ENCODE measurements at regions not wholly inside any gene's neighbourhood (a gene's known extent, or its start where the extent isn't known, plus 50 kb on each side); places are given as distances from the start of the nearest gene placed in this dataset.

DNA sequence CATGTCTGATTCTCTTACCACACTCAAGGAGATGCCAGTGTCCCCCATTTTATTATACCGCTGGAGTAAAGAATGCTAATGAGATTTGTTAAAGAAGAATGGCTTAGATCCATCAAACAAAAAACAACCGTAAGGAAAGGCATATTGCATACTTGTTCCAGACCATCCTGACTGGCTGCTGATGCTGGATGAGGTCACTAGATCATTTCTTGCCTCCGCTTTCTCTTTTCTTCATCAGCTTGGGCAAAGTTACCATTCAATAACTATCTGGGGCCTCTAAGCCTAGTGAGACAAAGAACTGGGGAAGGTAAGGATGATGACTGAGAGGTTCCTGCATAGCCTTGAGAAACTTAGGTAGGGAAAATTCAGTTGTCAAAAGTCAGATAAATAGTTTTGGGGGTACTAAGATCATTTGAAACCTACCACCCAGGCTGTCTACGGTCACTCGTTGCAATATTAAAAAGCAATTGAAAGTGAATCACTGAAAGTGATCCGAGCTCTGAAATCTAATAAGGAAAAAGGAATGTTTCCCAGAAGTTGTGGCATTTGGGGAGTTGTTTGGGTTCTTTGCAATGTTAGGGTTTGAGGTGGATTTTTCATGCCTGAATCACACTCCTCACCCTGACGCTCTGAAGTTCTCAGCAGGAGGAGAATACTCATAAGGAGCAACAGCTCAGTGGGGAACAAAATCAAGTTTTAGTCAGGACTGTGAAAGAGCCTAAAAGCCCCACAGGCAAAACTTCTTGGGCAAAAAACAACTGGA is 176.8 kb downstream of the HHIPL2 start:
- DNase-seq (ENCODE audit: extremely low read depth in 1 of 2, low read depth in 1 of 2) = no peak

DNA sequence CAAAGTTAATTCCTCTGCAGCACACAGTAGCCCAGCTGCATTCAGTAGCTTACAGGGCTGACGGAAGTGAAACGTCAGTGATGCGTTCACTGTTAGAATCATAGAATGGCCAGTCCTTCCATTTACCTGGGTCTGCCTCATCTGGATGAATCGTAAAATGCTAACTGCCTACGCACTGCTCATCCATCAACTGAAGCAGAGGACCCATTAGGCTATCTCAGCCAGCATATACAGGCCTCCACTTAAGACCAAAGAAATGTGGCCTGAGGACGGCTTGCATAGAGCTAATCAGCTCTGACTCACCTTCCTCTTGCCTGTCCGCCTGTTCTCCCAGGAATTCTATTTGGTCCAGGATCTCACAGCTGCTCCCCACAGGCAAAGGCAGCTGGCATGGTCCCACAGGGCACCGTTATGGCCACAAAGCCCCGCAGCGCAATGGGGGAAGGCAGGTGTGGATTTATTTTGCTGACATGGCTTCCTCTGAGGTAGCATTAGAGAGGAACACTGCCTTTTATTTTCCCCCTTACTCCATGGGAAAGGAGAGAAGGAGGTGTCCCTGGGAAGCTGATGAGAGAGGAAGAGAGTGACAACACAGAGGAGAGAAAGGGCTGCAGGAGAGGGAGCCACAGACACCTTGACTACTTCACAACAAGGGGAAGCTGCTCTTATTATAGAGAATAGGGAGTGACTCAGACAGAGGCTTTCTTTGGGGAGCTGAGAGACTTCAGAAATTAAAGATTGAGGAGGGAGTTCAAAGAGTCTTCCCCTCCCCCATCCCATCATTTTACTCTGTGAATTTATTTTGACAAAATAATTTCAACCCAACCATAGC is 177.6 kb downstream of the HHIPL2 start:
- DNase-seq (ENCODE audit: extremely low read depth in 1 of 2, low read depth in 1 of 2) = no peak

DNA sequence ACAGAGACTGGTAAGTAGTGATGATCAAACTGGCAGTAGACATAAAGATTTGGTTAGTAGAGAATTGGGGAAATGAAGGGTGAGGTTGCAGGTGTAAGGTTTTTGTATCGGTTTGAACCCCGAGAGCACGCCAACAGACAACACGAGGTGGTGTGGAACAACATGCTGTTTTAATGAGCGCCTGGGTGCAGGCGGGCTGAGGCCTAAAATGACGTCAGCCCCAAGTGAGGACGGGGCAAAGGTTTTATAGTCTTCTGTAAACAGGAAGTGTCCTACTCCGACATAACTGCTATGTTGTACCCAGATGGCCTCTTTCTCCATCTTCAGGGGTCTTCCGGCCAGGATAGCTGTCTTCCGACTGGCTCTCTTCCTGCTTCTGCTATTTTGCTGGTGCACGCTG is 178.8 kb downstream of the HHIPL2 start:
- DNase-seq (ENCODE audit: extremely low read depth in 1 of 2, low read depth in 1 of 2) = no peak

DNA sequence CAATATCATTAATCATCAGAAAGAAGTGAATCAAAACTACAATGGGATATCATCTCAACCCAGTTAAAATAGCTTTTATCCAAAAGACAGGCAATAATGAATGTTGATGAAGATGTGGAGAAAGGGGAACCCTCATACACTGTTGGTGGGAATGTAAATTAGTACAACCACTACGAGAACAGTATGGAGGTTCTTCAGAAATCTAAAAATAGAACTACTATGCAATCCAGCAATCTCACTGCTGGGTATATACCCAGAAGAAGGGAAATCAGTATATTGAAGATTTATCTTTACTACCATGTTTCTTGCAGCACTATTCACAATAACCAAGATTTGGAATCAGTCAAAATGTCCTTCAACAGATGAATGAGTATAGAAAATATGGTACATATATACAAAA is 189.8 kb downstream of the HHIPL2 start:
- DNase-seq (ENCODE audit: extremely low read depth in 1 of 2, low read depth in 1 of 2) = no peak

DNA sequence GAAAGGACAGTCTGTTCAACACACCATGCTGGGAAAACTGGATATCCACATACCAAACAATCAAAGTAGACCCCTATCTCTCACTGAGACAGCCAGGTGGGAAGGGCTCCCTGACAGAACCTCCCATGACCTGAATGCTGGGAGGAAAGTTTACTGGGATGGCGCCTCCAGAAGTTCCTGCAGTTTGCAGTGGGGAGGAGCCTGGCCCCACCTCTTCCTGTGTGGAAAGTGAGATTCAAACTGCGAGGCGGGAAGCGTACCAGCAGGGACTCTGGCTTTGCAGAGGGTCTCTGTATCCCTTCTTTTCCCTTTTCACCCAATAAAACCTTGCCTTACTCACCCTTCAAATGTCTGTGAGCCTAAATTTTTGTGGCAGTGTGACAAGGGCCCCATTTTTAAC is 190.7 kb downstream of the HHIPL2 start:
- no peak for DNase-seq (ENCODE audit: extremely low read depth in 1 of 2, low read depth in 1 of 2)

DNA sequence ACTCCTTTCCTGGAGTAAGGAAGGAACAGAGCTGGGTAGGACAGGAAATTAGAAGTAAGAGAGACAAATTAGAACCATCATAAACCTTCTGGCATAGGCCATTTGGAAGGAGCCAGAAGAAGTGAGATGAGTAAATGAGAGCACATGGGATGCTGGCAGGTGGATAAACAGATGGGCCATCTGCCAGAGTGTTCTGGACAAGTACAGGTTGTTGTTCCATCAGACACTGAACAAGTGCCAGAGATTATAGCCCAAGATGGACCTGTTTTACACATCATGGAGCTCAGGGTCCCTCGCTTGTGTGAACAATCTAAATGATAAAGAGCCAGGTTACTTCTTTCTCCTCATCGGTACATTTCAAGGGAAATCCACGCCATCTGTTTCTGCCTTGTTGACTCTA is 200.3 kb downstream of the HHIPL2 start:
- no peak for DNase-seq (ENCODE audit: extremely low read depth in 1 of 2, low read depth in 1 of 2)

DNA sequence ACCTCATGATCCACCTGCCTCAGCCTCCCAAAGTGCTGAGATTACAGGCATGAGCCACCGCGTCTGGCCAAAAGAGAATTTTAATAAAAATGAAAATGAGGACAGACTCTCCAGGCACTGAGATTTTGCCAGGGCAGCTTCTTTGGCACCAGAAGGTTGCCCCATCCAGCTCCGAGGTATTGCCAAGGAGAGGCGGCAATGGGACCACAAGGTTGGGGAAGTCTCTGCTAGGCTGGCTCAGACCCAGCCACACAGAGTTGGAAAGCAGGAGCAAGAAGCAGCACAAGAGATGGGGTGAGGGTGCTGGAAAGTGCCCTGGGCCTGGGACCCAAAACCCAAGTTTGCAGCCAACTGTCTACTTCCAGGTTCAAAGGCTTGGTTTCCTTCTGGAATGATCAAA is 200.9 kb downstream of the HHIPL2 start:
- no peak for DNase-seq (ENCODE audit: extremely low read depth in 1 of 2, low read depth in 1 of 2)

DNA sequence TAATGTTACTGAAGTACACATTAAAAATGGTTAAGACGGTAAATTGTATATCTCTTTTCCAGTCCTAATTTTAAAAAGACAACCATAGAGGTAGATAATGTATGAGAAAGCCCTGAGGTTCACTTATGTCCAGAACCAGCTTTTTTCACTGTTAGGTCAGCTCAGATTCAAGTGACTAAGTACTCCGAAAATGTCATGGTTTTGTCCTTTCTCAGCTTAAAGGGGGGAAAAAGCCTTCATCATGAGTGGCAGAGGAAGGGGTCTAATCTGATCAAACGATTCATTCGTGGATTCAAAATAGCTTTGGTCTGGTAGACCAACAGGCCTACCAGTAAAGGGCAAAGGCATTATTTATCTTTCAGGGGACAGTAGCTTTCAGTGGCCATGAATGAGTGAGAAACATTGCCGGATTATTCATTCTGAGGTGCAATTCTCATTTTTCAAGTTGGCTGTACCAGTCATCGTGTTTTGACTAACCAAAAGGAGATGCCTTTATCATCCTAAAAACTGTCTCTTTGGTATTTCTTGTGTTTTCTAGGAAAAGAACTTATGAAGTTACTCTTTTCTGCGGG is 208.4 kb downstream of the HHIPL2 start:
- DNase-seq (ENCODE audit: extremely low read depth in 1 of 2, low read depth in 1 of 2) = no peak

DNA sequence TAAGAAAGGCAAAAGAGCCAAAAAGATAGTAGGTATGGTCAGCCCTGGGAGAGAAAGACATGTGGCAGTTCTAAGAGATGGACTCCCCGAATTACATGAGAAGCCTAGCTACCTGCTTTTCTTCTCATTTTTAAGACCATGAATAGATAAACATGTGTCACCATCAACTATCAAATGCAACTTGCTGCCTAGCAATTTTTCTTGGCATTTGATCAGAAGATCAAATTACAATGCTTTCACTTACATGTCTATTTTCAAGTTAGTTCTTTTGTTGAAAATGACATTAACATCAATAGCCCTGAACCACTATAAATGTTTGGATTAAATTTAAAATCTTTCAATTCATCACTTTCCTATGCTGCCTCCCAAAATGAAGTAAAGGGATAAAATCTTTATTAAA is 212.3 kb downstream of the HHIPL2 start:
- DNase-seq (ENCODE audit: extremely low read depth in 1 of 2, low read depth in 1 of 2) = no peak

DNA sequence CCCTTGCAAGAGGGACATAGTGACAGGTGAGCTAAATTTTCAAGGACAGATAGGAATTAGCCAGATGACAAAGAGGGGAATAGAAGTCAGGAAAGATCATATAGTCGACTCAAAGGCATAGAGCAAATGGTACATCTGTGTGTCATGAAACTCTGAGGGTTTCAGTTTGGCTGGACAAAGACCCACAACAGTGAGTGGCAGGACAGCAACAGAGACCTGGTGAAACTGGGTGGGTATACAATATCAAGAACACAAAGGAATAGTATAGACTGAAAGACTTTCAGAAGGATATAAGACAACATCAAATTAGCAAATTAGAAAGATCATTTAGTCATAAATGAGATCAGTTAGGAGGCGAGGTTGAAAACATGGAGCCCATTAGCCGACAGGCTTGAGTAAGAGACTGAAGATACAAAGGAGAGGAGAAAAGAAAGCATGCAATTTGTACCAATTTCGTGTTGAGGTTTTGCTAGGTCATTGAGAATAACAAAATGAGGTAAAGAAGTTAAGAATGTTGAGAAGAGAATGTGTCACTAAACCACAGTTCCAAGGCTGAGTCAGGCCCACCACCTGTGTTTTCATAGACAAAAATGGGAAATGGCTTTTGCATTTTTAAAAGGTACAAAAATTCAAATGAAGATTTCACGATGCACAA is 213.8 kb downstream of the HHIPL2 start:
- DNase-seq (ENCODE audit: extremely low read depth in 1 of 2, low read depth in 1 of 2) = peak in 1 of 2 donors; percentile 5

DNA sequence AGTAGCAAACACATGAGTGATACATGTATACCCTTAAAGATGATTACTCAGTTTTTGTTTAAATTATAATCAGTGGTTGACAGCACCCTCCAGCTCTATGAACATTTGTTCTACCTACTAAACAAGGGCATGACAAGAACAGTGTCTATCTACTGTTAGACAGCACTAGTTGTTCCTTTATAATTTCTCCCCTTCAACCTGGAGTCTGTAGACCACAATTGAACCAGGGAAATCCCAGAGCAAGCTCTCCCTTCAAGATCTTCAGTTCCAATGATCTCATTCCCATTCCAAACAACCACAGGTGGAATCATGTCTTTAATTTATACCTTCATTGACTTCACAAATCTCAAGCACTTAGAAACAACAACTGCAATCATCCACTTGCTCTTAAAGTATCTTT is 216.1 kb downstream of the HHIPL2 start:
- DNase-seq (ENCODE audit: extremely low read depth in 1 of 2, low read depth in 1 of 2) = no peak

DNA sequence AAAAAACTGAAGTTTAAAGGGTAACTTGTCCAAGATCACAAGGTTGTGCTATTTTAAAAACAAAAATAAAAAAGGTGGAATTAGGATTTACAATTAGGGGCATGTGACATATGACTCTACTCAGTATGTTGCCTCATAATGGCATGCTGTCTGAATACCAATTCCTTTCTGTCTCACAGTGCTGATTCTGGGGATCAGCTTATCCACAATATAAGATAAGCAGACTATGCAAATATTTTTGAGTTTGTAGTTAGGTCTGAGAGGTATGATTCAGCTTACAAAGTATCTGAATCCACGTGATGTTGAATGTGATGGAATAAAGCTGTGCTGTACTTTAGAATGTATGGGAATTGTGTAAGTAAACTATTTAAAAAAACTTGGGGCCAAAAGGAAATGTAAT is 216.6 kb downstream of the HHIPL2 start:
- DNase-seq (ENCODE audit: extremely low read depth in 1 of 2, low read depth in 1 of 2) = no peak

DNA sequence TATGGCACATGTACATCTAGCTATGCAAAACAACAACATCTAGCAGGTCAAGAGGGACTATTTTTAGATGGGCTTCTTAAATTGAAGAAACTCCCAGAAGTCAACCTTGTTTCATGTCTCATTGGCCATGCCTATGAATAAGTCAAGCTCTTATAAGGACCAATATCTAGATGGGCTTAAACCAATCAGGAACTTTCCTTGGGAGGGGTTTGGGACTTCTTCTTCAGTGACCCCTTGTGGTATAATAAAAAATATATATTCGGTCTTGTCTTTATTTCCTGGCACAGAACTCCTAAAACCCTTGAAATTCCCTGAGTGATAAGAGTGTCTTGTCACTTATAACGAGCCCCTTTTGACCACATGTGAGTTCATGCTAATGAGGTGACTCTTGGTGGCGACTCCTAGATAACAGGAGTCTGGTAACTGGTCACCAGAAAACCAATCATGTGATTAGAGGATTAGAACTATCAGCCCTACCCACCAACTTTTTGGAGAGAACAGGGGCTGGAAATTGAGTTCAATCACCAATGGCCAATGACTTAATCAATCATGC is 218.3 kb downstream of the HHIPL2 start:
- DNase-seq (ENCODE audit: extremely low read depth in 1 of 2, low read depth in 1 of 2) = no peak

DNA sequence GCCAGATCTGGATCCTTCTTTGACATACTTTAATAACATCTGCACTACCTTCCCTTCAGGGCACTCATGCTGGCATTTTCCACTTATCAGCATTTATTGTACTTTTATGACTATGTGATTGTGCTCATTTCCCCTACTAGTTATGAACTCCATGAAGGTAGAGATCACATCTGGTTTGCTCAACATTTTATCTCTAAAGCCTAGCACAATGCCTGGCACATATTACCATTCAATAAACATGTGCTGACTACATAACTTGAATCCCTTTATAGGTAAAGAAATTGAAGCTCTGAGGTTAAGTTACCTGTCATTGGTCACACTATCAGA is 221.2 kb downstream of the HHIPL2 start:
- DNase-seq (ENCODE audit: extremely low read depth in 1 of 2, low read depth in 1 of 2) = no peak

DNA sequence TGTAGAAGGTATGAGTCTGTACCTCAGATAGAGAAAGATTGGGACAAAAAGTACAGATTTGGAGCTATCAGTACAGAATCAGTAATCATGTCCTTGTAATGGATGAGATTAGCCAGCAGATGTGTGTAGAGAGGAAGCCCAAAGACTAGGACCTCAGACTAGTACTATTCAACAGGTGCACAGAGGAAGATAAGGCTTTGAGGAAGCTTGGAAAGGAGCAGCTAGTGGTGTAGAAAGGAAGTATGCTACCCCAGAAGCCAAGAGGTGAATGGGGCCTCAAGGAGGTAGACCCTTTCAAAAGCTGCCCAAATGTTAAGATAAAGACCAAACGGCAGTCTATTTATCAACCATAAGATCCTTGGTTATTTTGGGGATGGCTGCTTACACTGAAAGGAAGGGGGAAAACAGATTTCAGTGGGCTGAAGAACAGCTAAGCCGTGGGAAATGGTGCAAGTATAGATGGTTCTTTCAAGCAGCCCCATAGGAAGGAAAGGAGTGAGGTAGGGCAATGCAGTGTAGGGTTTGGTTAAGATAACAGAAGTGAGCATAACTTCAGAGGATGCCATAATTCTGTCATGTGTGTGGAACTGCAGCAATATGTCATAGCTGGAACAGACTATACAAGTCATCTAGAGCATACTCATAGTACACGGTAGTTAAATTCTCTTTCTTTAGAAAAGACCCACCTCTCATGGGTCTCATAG is 221.7 kb downstream of the HHIPL2 start:
- no peak for DNase-seq (ENCODE audit: extremely low read depth in 1 of 2, low read depth in 1 of 2)

DNA sequence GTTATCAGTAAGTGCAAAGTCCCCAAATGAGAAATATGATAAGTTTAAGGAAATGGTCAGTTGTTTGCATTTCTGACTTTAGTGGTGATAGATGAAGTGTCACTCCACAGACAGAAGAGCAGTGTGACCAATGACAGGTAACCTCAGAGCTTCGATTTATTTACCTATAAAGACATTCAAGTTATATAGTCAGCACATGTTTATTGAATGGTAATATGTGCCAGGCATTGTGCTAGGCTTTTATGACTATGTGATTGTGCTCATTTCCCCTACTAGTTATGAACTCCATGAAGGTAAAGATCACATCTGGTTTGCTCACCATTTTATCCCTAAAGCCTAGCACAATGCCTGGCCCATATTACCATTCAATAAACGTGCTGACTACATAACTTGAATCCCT is 222.4 kb downstream of the HHIPL2 start:
- DNase-seq (ENCODE audit: extremely low read depth in 1 of 2, low read depth in 1 of 2) = no peak

DNA sequence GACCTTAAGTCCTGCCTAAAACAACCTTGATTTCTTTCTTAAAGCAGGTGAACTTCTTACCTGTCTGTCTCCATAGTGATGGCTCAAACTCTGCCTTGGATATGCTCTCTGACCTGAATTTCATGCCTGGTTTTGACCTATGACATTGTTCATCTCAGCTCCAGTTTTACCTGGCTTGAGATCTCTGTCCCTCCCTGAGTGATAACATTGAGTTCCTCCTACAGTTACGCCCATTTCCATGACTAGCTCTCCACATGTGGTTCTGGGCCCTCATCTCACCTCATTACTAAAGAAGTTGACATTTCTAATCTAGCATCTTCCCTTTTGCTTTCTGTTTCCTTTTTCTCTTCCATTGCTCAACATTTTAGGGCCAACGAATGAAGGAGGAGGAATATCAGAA is 233.1 kb downstream of the HHIPL2 start:
- no peak for DNase-seq (ENCODE audit: extremely low read depth in 1 of 2, low read depth in 1 of 2)

DNA sequence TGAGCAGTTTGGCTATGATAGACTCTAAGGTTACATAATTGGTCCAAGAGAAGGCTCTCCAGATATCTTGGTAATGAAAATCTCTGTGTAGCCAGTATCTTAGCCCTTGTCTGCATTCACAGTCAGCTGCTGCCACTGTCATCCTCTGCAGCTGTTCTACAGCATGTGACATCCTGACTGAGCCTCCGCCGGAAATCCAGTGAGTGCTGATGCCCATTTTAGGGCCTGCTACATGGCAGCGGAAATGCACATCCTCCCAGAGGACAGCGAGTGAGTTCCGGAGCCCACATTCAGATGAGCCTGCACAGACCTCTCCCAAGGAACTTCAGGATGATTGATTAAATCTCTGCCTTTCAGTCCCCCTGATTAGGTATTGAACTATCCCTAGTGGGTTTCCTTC is 237.1 kb downstream of the HHIPL2 start:
- no peak for DNase-seq (ENCODE audit: extremely low read depth in 1 of 2, low read depth in 1 of 2)

DNA sequence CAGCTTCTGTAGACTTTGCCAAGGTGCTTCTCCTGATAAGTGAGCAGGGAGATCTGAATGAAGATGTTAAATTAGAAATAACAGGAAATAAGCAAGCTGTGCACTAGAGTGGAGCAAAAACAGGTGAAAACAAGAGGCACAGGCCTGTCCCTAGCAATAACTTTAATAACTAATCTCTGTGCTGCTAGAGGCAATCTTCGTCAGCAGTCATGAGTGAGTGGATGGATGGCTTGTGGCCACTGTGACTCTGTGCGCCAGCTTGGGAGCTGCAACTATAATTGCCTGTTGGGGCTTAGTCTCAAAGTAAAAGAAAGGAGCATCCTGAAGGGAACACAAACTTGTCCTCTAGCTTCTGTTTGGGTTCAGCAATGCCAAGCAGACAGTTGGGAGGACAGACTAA is 240.3 kb downstream of the HHIPL2 start:
- no peak for DNase-seq (ENCODE audit: extremely low read depth in 1 of 2, low read depth in 1 of 2)

DNA sequence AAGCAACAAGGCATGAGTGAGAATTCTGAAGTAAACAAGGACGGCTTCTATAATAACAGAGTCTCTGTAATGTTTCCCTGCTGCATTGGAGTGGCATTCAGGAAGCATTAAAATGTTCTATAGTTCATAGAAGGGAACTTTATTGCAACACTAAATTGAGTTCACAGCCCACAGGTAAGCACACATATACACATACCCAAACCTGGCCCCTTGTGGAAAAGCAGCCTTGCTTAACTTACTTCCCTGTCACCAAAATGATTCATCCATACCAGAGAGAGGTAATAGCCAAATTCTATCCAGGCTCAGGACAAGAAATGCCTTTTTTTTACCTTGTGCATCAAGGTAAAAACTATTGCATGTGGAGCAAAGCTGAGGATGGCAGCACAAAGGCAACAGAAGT is 241.4 kb downstream of the HHIPL2 start:
- no peak for DNase-seq (ENCODE audit: extremely low read depth in 1 of 2, low read depth in 1 of 2)

DNA sequence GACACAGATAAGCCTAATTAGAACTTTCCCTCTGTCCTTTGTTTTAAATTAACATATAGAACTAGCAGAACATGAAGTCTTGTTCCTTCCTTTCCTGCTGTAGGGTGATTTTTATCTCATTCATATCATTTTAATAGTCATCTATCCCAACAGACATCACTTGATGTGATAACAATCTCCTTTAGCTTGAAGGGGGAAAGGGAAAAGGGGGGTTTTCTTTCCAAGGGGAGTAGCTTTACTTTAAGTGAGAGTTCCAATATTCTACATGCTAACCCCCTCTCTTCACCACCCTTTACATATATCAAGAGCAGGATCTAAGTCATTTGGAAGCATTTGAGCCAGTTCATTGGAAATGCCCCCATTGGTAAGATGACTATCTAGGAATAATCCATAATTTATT is 241.9 kb downstream of the HHIPL2 start:
- DNase-seq (ENCODE audit: extremely low read depth in 1 of 2, low read depth in 1 of 2) = no peak
